Stimulated activated CD8-positive, alpha-beta memory T cell treated with anti-CD3 and anti-CD28 coated beads, Interleukin-4, amount 100 ng/mL, for 48 hours (primary cell): ENCODE measurements at regions not wholly inside any gene's neighbourhood (a gene's known extent, or its start where the extent isn't known, plus 50 kb on each side); places are given as distances from the start of the nearest gene placed in this dataset.

Experiments used
- DNase-seq: peaks from one replicate; pipeline ENCODE4 v3.0.0-alpha.2; 2020

DNA sequence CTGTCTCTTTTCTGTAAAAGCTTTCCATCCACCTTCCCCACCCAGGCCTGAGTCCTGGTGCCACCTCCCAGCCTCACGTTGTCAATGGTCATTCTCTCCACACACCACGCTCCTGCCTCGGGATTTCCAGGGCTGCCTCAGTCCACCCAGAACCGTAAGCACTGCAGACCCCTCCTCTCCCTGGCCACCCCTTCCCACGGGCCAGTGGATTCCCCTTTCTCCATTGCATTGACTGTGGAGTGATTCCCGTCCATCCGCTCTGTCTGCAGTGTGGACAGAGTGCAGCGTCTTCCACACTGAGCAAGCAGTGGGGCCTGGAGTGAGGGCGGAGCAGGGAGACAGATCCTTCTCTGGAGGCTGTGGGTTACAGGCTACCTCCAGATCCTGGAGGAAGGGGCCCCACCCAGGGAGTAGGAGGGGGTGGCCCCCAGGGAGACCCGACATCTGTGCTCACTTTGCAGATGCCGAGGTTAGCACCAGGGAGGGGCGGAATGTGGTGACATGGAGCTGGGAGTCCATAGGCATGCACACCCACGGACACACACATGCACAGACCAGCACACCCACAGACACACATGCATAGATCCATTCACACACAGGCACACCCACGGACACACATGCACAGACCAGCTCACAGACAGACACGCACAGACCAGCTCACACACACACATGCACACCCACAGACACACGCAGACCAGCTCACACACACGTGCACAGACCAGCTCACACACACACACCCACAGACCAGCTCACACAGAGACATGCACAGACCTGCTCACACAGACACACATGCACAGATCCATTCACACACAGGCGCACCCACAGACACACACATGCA, 109.6 kb upstream of the B3GAT1 start:
- no peak for DNase-seq

DNA sequence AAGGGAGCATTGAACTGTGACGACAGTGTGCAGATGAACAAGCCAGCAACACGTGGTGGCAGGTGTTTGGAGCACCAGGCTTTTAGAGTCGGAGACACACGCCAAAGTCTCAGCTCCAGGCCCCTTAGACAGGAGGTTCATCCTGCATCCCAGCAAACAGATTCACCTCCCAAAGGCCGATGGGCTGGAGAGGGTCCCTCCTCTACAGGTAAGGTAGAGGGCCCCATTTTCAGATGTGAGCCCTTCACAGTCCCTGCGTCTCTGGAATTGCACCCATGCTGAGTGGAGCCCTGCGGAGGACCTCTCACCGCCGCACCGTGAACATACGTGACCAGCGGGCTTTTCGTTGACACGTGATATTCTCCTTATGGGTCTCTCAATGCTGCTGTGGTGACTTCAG, 109.0 kb upstream of the B3GAT1 start:
- DNase-seq = no peak

DNA sequence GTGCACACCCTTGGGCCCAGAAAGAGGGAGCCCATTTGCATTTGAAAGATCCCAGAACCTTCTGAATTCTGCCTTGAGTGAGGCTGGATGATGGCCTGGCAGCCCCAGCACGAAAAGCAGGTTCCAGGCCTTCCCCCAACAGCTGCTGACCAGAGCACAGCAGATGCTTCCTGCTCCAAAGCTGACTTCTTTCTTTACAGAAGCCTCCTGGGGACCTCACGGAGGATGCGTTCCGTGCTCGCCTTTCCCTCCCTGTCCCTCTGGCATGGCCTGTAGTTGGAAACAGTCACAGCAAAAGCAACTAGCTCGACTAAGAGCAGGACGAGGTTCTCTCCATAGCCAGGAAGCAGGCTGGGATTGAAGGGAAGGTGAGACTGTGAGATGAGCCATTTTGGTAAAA, 107.7 kb upstream of the B3GAT1 start:
- no peak for DNase-seq

- no peak for DNase-seq
Measured at GRCh38 chr11:134519390-134519750, 107.3 kb upstream of the B3GAT1 start.

- DNase-seq = no peak
Measured at GRCh38 chr11:134518616-134519389, 106.8 kb upstream of the B3GAT1 start.

DNA sequence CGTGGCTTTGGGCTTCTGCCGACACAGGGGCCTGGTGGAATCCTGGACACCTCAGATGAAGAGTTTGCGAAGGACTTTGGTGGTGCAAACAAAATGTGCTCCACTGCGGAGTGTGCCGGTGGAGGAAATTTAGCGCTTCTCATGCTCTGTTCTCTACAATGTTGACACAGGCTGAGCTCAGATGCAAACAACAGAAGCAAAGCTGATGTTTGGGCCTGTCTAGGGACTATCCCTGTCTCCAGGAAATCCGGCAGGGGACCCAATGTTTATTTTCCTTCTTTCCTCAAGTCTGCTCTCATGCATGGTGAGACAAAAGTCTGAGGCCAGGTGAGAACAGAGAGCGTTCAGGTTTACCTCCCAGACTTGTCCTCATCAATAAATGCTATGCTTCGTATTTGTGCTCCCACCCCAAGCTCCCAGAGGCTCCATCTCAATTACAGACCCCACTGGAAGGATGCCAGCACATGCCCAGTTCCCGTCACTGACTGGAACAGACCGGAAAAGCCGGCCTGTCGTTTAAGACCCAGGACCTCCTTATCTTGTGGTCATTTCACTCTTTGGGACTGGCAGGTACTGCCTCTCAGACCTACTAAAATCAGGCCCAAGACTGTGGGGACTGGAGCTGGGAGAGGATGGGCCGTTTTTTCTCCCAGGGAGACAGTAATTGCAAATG, 105.7 kb upstream of the B3GAT1 start:
- DNase-seq = no peak

- no peak for DNase-seq
Measured at GRCh38 chr11:134517115-134517514, 105.1 kb upstream of the B3GAT1 start.

DNA sequence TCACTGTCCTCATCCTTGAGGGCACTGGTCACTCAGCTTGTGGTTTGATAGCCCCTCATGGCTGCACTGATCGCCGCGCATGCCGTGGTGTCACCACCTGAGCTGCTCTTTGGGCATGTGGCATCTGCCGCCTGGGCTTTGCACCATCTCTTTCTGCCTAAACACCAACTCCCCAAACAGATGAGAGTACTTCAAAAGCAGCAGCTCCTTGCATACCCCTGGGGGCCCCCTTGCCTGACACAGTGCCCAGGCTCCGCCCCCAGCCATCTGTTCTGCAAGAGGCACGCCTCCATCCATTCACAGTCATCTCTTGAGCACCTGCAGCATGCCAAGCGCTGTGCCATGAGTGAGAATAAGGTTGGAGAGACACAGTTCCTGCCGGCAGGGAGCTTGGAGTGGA, 104.5 kb upstream of the B3GAT1 start:
- DNase-seq = no peak

DNA sequence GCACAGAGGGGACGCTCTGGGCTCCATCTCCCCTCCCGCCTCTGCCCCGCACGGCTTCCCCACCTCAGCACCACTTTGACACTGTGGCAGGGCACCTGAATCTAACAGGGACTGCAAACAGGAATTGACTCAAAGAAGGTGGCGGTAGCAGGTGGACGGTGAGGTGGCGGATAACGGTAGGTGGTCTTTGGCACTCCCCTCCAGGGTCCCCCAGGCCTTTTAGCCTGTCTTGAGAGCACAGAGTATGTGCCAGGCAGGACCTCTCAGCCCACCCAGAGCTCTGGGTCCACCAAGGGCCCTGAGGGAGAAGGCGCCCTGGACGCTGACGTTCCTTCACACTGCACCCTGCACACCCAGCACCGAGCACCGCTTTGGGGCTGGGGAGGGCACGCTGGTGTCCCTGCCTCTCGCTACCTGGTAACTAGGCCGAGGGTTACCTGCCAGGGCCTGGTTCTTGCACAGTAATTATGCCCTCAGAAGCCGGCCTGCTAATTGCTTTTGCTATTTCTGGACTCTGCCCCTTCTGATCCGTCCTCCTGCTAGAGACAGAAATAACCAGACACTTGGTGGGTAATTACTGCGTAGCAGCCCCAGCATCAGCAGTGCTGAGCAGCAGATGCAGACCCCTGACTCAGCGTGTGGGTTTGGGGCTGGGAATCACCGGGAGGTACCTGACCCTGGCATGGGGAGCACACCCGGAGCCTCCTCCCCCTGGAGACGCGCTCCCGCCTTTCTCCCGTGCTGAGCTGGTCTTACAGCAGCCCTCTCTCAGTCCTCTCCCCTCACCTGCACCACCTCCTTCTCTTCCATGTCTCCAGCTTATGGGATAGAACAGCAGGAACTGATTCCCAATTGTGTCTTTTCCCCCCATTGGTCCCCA, 103.3 kb upstream of the B3GAT1 start:
- DNase-seq = no peak

- DNase-seq = no peak
Measured at GRCh38 chr11:134514354-134514951, 102.4 kb upstream of the B3GAT1 start.

DNA sequence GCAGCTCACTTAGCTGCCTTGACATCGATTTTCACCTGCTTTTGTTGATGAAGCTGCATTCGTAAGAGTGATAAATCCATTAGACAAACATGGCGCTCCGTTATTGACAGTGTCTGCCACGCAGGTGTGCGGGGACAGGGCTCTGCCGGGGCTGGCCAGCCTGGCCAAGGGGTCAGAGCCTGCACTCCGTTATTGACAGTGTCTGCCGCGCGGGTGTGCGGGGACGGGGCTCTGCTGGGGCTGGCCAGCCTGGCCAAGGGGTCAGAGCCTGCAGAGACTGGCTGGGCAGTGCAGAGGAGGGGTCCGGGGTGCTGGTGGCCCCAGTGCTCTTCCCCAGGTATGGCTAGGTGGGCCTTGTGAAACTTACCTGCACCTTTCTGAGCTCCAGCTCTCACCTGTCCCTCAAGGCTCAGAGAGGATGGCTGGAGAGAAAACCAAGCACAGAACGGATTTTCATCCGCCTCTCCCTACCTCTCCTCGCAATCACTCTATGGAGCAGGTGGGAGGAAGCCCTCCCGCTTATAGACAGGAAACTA, 101.6 kb upstream of the B3GAT1 start:
- no peak for DNase-seq

GRCh38 chr11:134512571-134513538, 100.8 kb upstream of the B3GAT1 start:
- no peak for DNase-seq

GRCh38 chr11:134512061-134512460, 100.0 kb upstream of the B3GAT1 start:
- DNase-seq = no peak

DNA sequence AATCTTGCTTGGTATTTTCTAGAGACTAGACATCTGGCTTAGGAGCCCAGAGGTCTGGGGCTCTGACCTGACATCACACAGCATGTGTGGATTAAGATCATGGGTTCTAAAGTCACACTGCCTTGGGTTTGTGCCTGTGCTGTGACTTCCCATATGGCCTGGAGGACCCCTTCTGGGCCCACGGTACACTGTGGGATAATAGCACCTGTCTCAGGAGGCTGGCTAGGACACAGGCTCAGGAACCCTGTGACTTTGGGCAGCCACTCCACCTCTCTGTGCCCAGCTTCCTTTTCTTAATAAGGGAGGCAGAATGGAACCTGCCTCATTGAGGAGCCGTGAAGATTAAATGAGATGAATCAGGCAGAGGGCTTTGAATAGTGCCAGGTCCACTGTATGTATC, 99.2 kb upstream of the B3GAT1 start:
- DNase-seq = no peak

DNA sequence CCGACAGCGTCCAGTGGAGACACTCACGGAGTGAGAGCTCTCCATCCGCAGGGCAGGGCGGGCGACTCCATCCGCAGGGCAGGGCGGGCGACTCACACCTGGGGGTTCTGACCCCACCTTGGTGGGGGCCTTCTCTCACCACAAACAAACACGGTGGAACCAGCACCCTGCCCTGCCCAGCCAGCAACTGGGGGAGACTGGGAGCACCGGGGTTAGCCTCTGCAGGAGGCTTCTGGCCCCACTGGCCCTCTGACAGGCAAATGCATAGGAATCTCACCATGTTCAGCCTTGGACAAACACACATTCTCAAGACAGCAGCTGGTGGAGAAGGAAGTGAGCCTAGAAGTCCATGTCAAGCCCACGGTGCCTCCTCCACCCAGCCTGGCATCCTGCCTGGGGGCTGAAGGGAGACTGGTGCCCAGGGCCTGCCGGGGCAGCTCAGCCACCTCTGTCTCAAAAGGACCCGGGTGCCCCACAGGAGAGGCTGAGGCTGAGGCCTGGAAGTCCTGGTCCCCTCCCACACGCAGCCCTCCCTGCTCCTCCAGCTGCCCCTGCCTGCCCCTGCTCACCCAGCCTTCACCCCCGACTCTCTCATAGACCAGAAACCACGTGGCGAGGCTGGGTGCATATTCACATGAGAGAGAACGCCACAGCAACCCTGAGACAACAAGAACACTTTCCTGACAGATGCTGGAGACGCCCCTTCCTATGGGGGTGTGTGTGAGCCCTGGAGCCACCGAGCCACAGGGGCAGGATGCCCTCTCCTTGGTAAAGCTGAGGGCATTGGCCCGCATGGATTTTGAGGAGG, 98.4 kb upstream of the B3GAT1 start:
- no peak for DNase-seq

- no peak for DNase-seq
Measured at GRCh38 chr11:134509381-134510232, 97.6 kb upstream of the B3GAT1 start.

- DNase-seq = no peak
Measured at GRCh38 chr11:134508219-134508990, 96.4 kb upstream of the B3GAT1 start.

- DNase-seq = no peak
Measured at GRCh38 chr11:134506046-134506445, 94.0 kb upstream of the B3GAT1 start.
